ENCODE measurements at regions not wholly inside any gene's neighbourhood (a gene's known extent, or its start where the extent isn't known, plus 50 kb on each side); places are given as distances from the start of the nearest gene placed in this dataset.

GRCh38 chr10:123375738-123376137 is 221.5 kb downstream of the BUB3 start:
- TF ChIP-seq POLR2AphosphoS5 (IDR thresholded peaks at IDR 0.05) (no peak), EP300 (IDR thresholded peaks at IDR 0.05) (no peak), CTCF (IDR thresholded peaks at IDR 0.05) (no peak), POLR2A (IDR thresholded peaks at IDR 0.05; ENCODE audit: low read depth) (no peak)
